Endothelial cell of umbilical vein (primary cell): ENCODE measurements at regions not wholly inside any gene's neighbourhood (a gene's known extent, or its start where the extent isn't known, plus 50 kb on each side); places are given as distances from the start of the nearest gene placed in this dataset.

Source experiments
- CTCF ChIP-seq, 2 donors: IDR thresholded peaks; 1 replicate in 1 of 2; 2 replicates in 1 of 2; pipeline ENCODE4 v1.5.1; 2011; ENCODE audit warnings: low read length in 2 of 2, mild to moderate bottlenecking in 2 of 2, moderate library complexity in 2 of 2, control low read depth in 1 of 2, inconsistent platforms in 1 of 2, low read depth in 1 of 2; ENCODE audit not compliant: insufficient read depth in 1 of 2; ENCODE audit errors: extremely low read depth in 1 of 2
- EZH2 ChIP-seq: IDR thresholded peaks from 2 replicates; pipeline ENCODE4 v1.6.1; 2012; ENCODE audit warnings: borderline replicate concordance, low read depth, mild to moderate bottlenecking, moderate library complexity, low read length, inconsistent platforms; ENCODE audit not compliant: severe bottlenecking
- MAX ChIP-seq: IDR thresholded peaks from 2 replicates; pipeline ENCODE4 v1.6.1; 2011; ENCODE audit not compliant: insufficient read depth, insufficient read length
- POLR2A ChIP-seq: IDR thresholded peaks from 2 replicates; pipeline ENCODE4 v1.6.1; 2012; ENCODE audit warnings: low read depth, mild to moderate bottlenecking, control low read depth, low read length

- no peak for TF ChIP-seq CTCF (IDR thresholded peaks at IDR 0.05; ENCODE audit: extremely low read depth in 1 of 2, insufficient read depth in 1 of 2, low read depth in 1 of 2, low read length in 2 of 2)
- TF ChIP-seq MAX, result no peak
- no peak for TF ChIP-seq POLR2A
- TF ChIP-seq EZH2, result no peak
Observed at GRCh38 chrX:10042055-10042454, 74.9 kb downstream of the CLDN34 start.
